ENCODE measurements at regions not wholly inside any gene's neighbourhood (a gene's known extent, or its start where the extent isn't known, plus 50 kb on each side); places are given as distances from the start of the nearest gene placed in this dataset.

GRCh38 chrY:10627116-10627515 lies 1099.4 kb downstream of the TSPY10 start:
- TF ChIP-seq, protein P1, sequence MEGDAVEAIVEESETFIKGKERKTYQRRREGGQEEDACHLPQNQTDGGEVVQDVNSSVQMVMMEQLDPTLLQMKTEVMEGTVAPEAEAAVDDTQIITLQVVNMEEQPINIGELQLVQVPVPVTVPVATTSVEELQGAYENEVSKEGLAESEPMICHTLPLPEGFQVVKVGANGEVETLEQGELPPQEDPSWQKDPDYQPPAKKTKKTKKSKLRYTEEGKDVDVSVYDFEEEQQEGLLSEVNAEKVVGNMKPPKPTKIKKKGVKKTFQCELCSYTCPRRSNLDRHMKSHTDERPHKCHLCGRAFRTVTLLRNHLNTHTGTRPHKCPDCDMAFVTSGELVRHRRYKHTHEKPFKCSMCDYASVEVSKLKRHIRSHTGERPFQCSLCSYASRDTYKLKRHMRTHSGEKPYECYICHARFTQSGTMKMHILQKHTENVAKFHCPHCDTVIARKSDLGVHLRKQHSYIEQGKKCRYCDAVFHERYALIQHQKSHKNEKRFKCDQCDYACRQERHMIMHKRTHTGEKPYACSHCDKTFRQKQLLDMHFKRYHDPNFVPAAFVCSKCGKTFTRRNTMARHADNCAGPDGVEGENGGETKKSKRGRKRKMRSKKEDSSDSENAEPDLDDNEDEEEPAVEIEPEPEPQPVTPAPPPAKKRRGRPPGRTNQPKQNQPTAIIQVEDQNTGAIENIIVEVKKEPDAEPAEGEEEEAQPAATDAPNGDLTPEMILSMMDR (IDR thresholded peaks at IDR 0.05), result no peak
- TF ChIP-seq POLR2AphosphoS5 (IDR thresholded peaks at IDR 0.05), result no peak
- no peak for TF ChIP-seq EP300 (IDR thresholded peaks at IDR 0.05)

All from esophagus muscularis mucosa (tissue), 4 donors.